ENCODE measurements at regions not wholly inside any gene's neighbourhood (a gene's known extent, or its start where the extent isn't known, plus 50 kb on each side); places are given as distances from the start of the nearest gene placed in this dataset.

DNA sequence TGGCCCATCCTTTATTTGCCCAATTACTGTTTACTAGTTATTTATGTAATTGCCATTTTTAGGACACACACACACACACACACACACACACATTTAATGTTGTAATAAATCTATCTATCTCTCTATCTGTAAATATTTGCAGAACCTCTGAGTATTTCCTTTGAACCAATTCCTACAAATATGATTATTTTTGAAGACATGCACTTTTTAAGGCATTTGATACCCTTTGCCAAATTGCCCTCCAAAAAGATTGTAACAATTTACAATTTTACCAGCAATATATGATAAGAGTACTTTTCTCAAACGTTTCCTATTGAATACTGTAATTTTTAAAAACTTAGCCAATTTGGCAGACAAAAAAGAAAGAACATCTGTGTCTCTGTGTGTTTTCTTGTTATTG is 143.8 kb upstream of the FOXF1 start:
- Histone ChIP-seq H3K36me3 (ENCODE audit: low read depth) (no peaks in the 10 kb centered on the region), H3K27ac (no peak overlapping the region), H3K4me2 (no peak overlapping the region), H3K9me3 (ENCODE audit: insufficient read depth, low read depth) (no peaks in the 10 kb centered on the region), H4K20me1 (ENCODE audit: insufficient read depth) (no peaks in the 10 kb centered on the region), H2AFZ (no peak overlapping the region), H3K4me1 (replicated peaks; ENCODE audit: insufficient read depth) (no peaks in the 10 kb centered on the region), H3K4me3 (no peak overlapping the region), H3K27me3 (ENCODE audit: insufficient read depth, low read depth) (peaks cover 99% of the 10 kb centered on the region), H3K9me2 (ENCODE audit: insufficient read depth) (no peaks in the 10 kb centered on the region), H3F3A (ENCODE audit: insufficient read depth, low read depth) (no peaks in the 10 kb centered on the region), H3K79me2 (ENCODE audit: low read depth) (no peaks in the 10 kb centered on the region)
- ChIA-PET CTCF (no interaction called here), POLR2A (ENCODE audit: unreplicated experiment) (no interaction called here)
- TF ChIP-seq EZH2 (IDR thresholded peaks at IDR 0.05; ENCODE audit: low read depth), result no peak
- TF ChIP-seq, protein P1, sequence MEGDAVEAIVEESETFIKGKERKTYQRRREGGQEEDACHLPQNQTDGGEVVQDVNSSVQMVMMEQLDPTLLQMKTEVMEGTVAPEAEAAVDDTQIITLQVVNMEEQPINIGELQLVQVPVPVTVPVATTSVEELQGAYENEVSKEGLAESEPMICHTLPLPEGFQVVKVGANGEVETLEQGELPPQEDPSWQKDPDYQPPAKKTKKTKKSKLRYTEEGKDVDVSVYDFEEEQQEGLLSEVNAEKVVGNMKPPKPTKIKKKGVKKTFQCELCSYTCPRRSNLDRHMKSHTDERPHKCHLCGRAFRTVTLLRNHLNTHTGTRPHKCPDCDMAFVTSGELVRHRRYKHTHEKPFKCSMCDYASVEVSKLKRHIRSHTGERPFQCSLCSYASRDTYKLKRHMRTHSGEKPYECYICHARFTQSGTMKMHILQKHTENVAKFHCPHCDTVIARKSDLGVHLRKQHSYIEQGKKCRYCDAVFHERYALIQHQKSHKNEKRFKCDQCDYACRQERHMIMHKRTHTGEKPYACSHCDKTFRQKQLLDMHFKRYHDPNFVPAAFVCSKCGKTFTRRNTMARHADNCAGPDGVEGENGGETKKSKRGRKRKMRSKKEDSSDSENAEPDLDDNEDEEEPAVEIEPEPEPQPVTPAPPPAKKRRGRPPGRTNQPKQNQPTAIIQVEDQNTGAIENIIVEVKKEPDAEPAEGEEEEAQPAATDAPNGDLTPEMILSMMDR (conservative IDR thresholded peaks at IDR 0.05), result no peak
- intact Hi-C loops (cut with micrococcal nuclease; ENCODE audit: unreplicated experiment), result no loop called here
- BruUV-seq (replicated peaks), result no TSS peak
- DNase-seq, result no peak

DNA sequence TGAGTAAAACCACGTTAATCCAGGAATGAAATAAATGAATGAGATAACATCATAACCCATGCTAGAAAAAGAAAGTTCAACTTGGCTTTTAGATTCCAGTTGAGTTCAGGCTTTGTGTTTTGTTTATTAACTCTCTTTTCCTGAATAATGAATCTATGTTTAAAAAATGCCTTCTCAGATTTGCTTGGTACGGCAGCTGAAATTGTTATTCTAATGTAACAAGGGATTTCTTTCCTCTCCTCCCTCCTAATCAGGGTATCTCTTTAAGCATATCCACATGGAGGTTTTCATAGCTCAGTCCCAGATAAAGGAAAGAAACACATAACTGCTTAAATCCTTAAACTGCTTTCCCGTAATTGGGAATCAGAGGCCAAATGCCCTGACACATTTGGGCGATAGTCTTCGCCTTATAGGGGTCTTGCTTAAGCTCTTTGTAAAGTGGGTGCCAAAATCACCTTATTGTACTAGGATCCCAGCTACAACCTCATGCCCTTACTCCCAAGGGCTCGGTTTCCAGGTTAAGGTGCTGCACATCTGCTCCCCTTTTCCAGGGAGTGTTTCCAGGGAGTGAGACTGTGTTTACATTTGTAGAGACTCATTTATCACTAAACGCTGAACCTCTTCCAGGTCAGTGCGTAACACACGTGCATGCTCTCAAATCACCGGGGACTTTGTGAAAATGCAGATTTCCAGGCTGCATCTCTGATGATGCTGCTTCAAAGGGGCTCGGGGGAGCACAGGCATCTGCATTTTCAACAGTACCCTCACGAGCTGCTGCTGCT is 142.8 kb upstream of the FOXF1 start:
- Histone ChIP-seq H3K36me3 (ENCODE audit: low read depth) (no peaks in the 10 kb centered on the region), H3F3A (ENCODE audit: insufficient read depth, low read depth) (no peaks in the 10 kb centered on the region), H3K27ac (no peak overlapping the region), H3K9me2 (ENCODE audit: insufficient read depth) (no peaks in the 10 kb centered on the region), H3K4me3 (no peak overlapping the region), H3K4me1 (replicated peaks; ENCODE audit: insufficient read depth) (no peaks in the 10 kb centered on the region), H3K27me3 (ENCODE audit: insufficient read depth, low read depth) (peaks cover 99% of the 10 kb centered on the region), H3K79me2 (ENCODE audit: low read depth) (no peaks in the 10 kb centered on the region), H2AFZ (no peak overlapping the region), H3K4me2 (no peak overlapping the region), H3K9me3 (ENCODE audit: insufficient read depth, low read depth) (no peaks in the 10 kb centered on the region), H4K20me1 (ENCODE audit: insufficient read depth) (no peaks in the 10 kb centered on the region)
- ChIA-PET CTCF (no interaction called here), POLR2A (ENCODE audit: unreplicated experiment) (no interaction called here)
- BruUV-seq (replicated peaks), result no TSS peak
- intact Hi-C loops (cut with micrococcal nuclease; ENCODE audit: unreplicated experiment), result no loop called here
- DNase-seq, result no peak
- TF ChIP-seq, protein P1 (conservative IDR thresholded peaks at IDR 0.05), result no peak
- no peak for TF ChIP-seq EZH2 (IDR thresholded peaks at IDR 0.05; ENCODE audit: low read depth)

DNA sequence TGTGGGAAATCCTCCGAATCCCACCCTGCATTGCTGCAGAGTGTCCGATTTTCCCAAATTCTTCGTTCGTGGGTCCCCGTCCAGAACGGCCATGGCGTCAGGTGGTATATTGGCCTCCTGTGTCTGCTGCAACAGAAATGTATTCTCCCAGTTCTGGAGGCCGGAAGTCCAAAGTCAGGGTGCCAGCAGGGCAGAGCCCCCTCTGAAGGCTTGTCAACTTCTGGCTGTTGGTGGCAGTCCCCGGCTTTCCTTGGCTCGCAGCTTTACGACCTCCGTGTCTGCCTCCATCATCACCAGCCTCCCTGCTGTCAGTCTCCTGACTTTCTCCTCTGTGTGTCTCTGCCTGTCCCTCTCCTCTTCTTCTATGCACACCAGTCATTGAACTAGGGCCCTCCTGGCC is 142.1 kb upstream of the FOXF1 start:
- H3K36me3 ChIP-seq (ENCODE audit: low read depth), result no peaks in the 10 kb centered on the region
- TF ChIP-seq EZH2 (IDR thresholded peaks at IDR 0.05; ENCODE audit: low read depth), result no peak
- TF ChIP-seq, protein P1 (conservative IDR thresholded peaks at IDR 0.05), result no peak
- H3K9me3 ChIP-seq (ENCODE audit: insufficient read depth, low read depth), result no peaks in the 10 kb centered on the region
- DNase-seq, result no peak
- intact Hi-C loops (cut with micrococcal nuclease; ENCODE audit: unreplicated experiment), result no loop called here
- no peak overlapping the region for H3K4me3 ChIP-seq
- no peaks in the 10 kb centered on the region for H3K9me2 ChIP-seq (ENCODE audit: insufficient read depth)
- H3K27ac ChIP-seq, result no peak overlapping the region
- H3K4me1 ChIP-seq (replicated peaks; ENCODE audit: insufficient read depth), result no peaks in the 10 kb centered on the region
- no TSS peak for BruUV-seq (replicated peaks)
- H3K27me3 ChIP-seq (ENCODE audit: insufficient read depth, low read depth), result peaks cover 99% of the 10 kb centered on the region
- no peak overlapping the region for H3K4me2 ChIP-seq
- no peak overlapping the region for H2AFZ ChIP-seq
- H4K20me1 ChIP-seq (ENCODE audit: insufficient read depth), result no peaks in the 10 kb centered on the region
- H3F3A ChIP-seq (ENCODE audit: insufficient read depth, low read depth), result no peaks in the 10 kb centered on the region
- ChIA-PET POLR2A (ENCODE audit: unreplicated experiment) (no interaction called here), CTCF (no interaction called here)
- no peaks in the 10 kb centered on the region for H3K79me2 ChIP-seq (ENCODE audit: low read depth)

Measured in PC-9 (cell line).